ENCODE measurements at regions not wholly inside any gene's neighbourhood (a gene's known extent, or its start where the extent isn't known, plus 50 kb on each side); places are given as distances from the start of the nearest gene placed in this dataset.

GRCh38 chr6:23250556-23250955 lies 681.2 kb downstream of the HDGFL1 start:
- no peak for FAIRE-seq
- Histone ChIP-seq H3K9me3 (replicated peaks; ENCODE audit: control insufficient read depth, insufficient read depth, low read length) (no peaks in the 10 kb centered on the region), H3K79me2 (ENCODE audit: control insufficient read depth, insufficient read depth, low read length) (no peaks in the 10 kb centered on the region), H2AFZ (ENCODE audit: low read depth, low read length) (no peak overlapping the region), H3K9ac (replicated peaks; ENCODE audit: extremely low read depth, insufficient read depth, low read length) (no peak overlapping the region), H3K27ac (ENCODE audit: insufficient read depth, low read depth, low read length) (no peak overlapping the region), H3K36me3 (ENCODE audit: control insufficient read depth in 2 of 2, extremely low read depth in 1 of 2, insufficient read depth in 2 of 2, low read length in 2 of 2) (no peaks in the 10 kb centered on the region), H3K4me2 (ENCODE audit: insufficient read depth, low read length) (no peak overlapping the region), H3K4me1 (ENCODE audit: control insufficient read depth, extremely low read depth, insufficient read depth, low read length) (no peaks in the 10 kb centered on the region), H3K4me3 (replicated peaks in 1 of 3; ENCODE audit: insufficient read depth in 1 of 3, low read depth in 1 of 3, low read length in 3 of 3) (no peak overlapping the region), H3K9me1 (replicated peaks; ENCODE audit: control insufficient read depth, extremely low read depth, insufficient read depth, low read length) (no peaks in the 10 kb centered on the region), H3K27me3 (ENCODE audit: control insufficient read depth in 2 of 2, insufficient read depth in 2 of 2, low read length in 2 of 2) (no peaks in the 10 kb centered on the region), H4K20me1 (replicated peaks; ENCODE audit: control insufficient read depth, extremely low read depth, insufficient read depth, low read length) (no peaks in the 10 kb centered on the region)
- dilution Hi-C loops (cut with MboI; ENCODE audit: extremely low pct_ligation_motif_present, low sequenced_read_pairs) (no loop called here), intact Hi-C loops (cut with micrococcal nuclease) (no loop called here)
- ChIA-PET CTCF (no interaction called here), POLR2A (no interaction called here)
- DNase-seq (ENCODE audit: low read depth, low spot score), result no peak
- BruUV-seq (replicated peaks), result no TSS peak
- TF ChIP-seq JUN (IDR thresholded peaks at IDR 0.05; ENCODE audit: borderline replicate concordance, insufficient read depth, insufficient read length, low read depth), result no peak
- TF ChIP-seq GATA2 (IDR thresholded peaks at IDR 0.05; ENCODE audit: insufficient read depth, insufficient read length, low read depth, low read length), result no peak
- TF ChIP-seq MAX (IDR thresholded peaks at IDR 0.05; ENCODE audit: insufficient read depth, insufficient read length), result no peak

GRCh38 chr6:23262864-23263263 lies 693.5 kb downstream of the HDGFL1 start:
- CTCF ChIA-PET, result no interaction called here
- BruUV-seq (replicated peaks), result no TSS peak
- no peaks in the 10 kb centered on the region for H3K36me3 ChIP-seq (ENCODE audit: control insufficient read depth in 2 of 2, extremely low read depth in 1 of 2, insufficient read depth in 2 of 2, low read length in 2 of 2)
- H2AFZ ChIP-seq (ENCODE audit: low read depth, low read length), result no peak overlapping the region
- dilution Hi-C loops (cut with MboI; ENCODE audit: extremely low pct_ligation_motif_present, low sequenced_read_pairs), result no loop called here
- H4K20me1 ChIP-seq (replicated peaks; ENCODE audit: control insufficient read depth, extremely low read depth, insufficient read depth, low read length), result no peaks in the 10 kb centered on the region
- H3K4me2 ChIP-seq (ENCODE audit: insufficient read depth, low read length), result no peak overlapping the region
- intact Hi-C loops (cut with micrococcal nuclease), result no loop called here
- TF ChIP-seq JUN (IDR thresholded peaks at IDR 0.05; ENCODE audit: borderline replicate concordance, insufficient read depth, insufficient read length, low read depth), result no peak
- TF ChIP-seq POLR2AphosphoS5 (IDR thresholded peaks at IDR 0.05; ENCODE audit: insufficient read depth, low read depth, low read length), result no peak
- TF ChIP-seq GATA2 (IDR thresholded peaks at IDR 0.05; ENCODE audit: insufficient read depth, insufficient read length, low read depth, low read length), result no peak
- no peak for TF ChIP-seq MYC (IDR thresholded peaks at IDR 0.05; ENCODE audit: low read depth, low read length)
- no peaks in the 10 kb centered on the region for H3K79me2 ChIP-seq (ENCODE audit: control insufficient read depth, insufficient read depth, low read length)
- no peak overlapping the region for H3K27ac ChIP-seq (ENCODE audit: insufficient read depth, low read depth, low read length)
- H3K9me3 ChIP-seq (replicated peaks; ENCODE audit: control insufficient read depth, insufficient read depth, low read length), result no peaks in the 10 kb centered on the region
- H3K4me1 ChIP-seq (ENCODE audit: control insufficient read depth, extremely low read depth, insufficient read depth, low read length), result no peaks in the 10 kb centered on the region
- DNase-seq (ENCODE audit: low read depth, low spot score) (no peak), FAIRE-seq (no peak)
- no peak overlapping the region for H3K9ac ChIP-seq (replicated peaks; ENCODE audit: extremely low read depth, insufficient read depth, low read length)
- POLR2A ChIA-PET, result no interaction called here
- H3K4me3 ChIP-seq (replicated peaks in 1 of 3; ENCODE audit: insufficient read depth in 1 of 3, low read depth in 1 of 3, low read length in 3 of 3), result no peak overlapping the region
- no peaks in the 10 kb centered on the region for H3K9me1 ChIP-seq (replicated peaks; ENCODE audit: control insufficient read depth, extremely low read depth, insufficient read depth, low read length)
- no peaks in the 10 kb centered on the region for H3K27me3 ChIP-seq (ENCODE audit: control insufficient read depth in 2 of 2, insufficient read depth in 2 of 2, low read length in 2 of 2)
